Liver (tissue), 8 donors: ENCODE measurements at regions not wholly inside any gene's neighbourhood (a gene's known extent, or its start where the extent isn't known, plus 50 kb on each side); places are given as distances from the start of the nearest gene placed in this dataset.

Experiments
- DNase-seq: peaks from one replicate; pipeline ENCODE4 v3.0.0-alpha.2; 2017; ENCODE audit warnings: low spot score
- H3K27ac ChIP-seq, 2 donors: one replicate each; pipeline ENCODE4 v1.7.0; 2013; ENCODE audit warnings: inconsistent platforms in 2 of 2, low read length in 2 of 2, control low read depth in 1 of 2, low read depth in 1 of 2, mild to moderate bottlenecking in 1 of 2
- H3K27me3 ChIP-seq, 4 donors: one replicate each; pipeline versions ENCODE4 v1.6.1 to v1.7.0; 2013; ENCODE audit warnings: low read length in 3 of 4, inconsistent platforms in 1 of 4, mild to moderate bottlenecking in 1 of 4, moderate library complexity in 1 of 4; ENCODE audit not compliant: control insufficient read depth in 4 of 4, insufficient read depth in 4 of 4
- H3K36me3 ChIP-seq, 4 donors: one replicate each; pipeline versions ENCODE4 v1.6.1 to v1.7.0; 2013; ENCODE audit warnings: low read length in 3 of 4, mild to moderate bottlenecking in 3 of 4, low read depth in 1 of 4, moderate library complexity in 1 of 4; ENCODE audit not compliant: control insufficient read depth in 4 of 4, insufficient read depth in 3 of 4
- H3K4me1 ChIP-seq, 4 donors: one replicate each; pipeline versions ENCODE4 v1.6.1 to v1.7.0; 2013; ENCODE audit warnings: low read length in 3 of 4, mild to moderate bottlenecking in 3 of 4, moderate library complexity in 1 of 4; ENCODE audit not compliant: control insufficient read depth in 4 of 4, insufficient read depth in 4 of 4
- H3K4me3 ChIP-seq, 3 donors: one replicate each; pipeline versions ENCODE4 v1.6.1 to v1.7.0; 2013; ENCODE audit warnings: low read length in 3 of 3, control low read depth in 1 of 3, low read depth in 1 of 3, mild to moderate bottlenecking in 1 of 3
- H3K9ac ChIP-seq, 2 donors: one replicate each; pipeline ENCODE4 v1.7.0; 2013; ENCODE audit warnings: low read length in 2 of 2, mild to moderate bottlenecking in 2 of 2, moderate library complexity in 2 of 2, control low read depth in 1 of 2, low read depth in 1 of 2
- H3K9me3 ChIP-seq, 4 donors: one replicate each; pipeline versions ENCODE4 v1.6.1 to v1.7.0; 2013; ENCODE audit warnings: low read length in 3 of 4; ENCODE audit not compliant: control insufficient read depth in 4 of 4
- ATF3 ChIP-seq: IDR thresholded peaks from 2 replicates; pipeline ENCODE4 v1.6.1; 2016; ENCODE audit warnings: antibody characterized with exemption
- CTCF ChIP-seq: fragments of 150-350 bp; IDR thresholded peaks from 2 replicates; pipeline ENCODE4 v1.5.1; 2017; ENCODE audit warnings: improper control_type of control experiment, low read depth, low read length; ENCODE audit not compliant: missing input control
- EGR1 ChIP-seq, 2 donors: IDR thresholded peaks; 2 replicates each; pipeline ENCODE4 v1.6.1; 2016 to 2018; ENCODE audit warnings: antibody characterized with exemption in 2 of 2, low read depth in 2 of 2
- FOXA1 ChIP-seq: IDR thresholded peaks from 2 replicates; pipeline ENCODE4 v1.6.1; 2016; ENCODE audit warnings: antibody characterized with exemption
- FOXA2 ChIP-seq: IDR thresholded peaks from 2 replicates; pipeline ENCODE4 v1.6.1; 2016; ENCODE audit warnings: antibody characterized with exemption
- GABPA ChIP-seq, 2 donors: IDR thresholded peaks in 1 of 2; conservative IDR thresholded peaks in 1 of 2; 2 replicates each; pipeline ENCODE4 v1.6.1; 2016; ENCODE audit warnings: antibody characterized with exemption in 2 of 2, mild to moderate bottlenecking in 1 of 2, moderate library complexity in 1 of 2
- HNF4A ChIP-seq, 2 donors: conservative IDR thresholded peaks; 2 replicates each; pipeline ENCODE4 v1.6.1; 2016; ENCODE audit warnings: antibody characterized with exemption in 2 of 2, mild to moderate bottlenecking in 2 of 2
- HNF4G ChIP-seq: IDR thresholded peaks from 2 replicates; pipeline ENCODE4 v1.6.1; 2016; ENCODE audit warnings: antibody characterized with exemption
- JUND ChIP-seq, 2 donors: IDR thresholded peaks; 2 replicates each; pipeline ENCODE4 v1.6.1; 2016; ENCODE audit warnings: antibody characterized with exemption in 2 of 2
- NR2F2 ChIP-seq: IDR thresholded peaks from 2 replicates; pipeline ENCODE4 v1.6.1; 2016; ENCODE audit warnings: antibody characterized with exemption
- RAD21 ChIP-seq, 2 donors: IDR thresholded peaks; 2 replicates each; pipeline ENCODE4 v1.6.1; 2016; ENCODE audit warnings: antibody characterized with exemption in 2 of 2, mild to moderate bottlenecking in 2 of 2
- RXRA ChIP-seq, 2 donors: IDR thresholded peaks; 2 replicates each; pipeline ENCODE4 v1.6.1; 2017 to 2018; ENCODE audit warnings: antibody characterized with exemption in 2 of 2, mild to moderate bottlenecking in 1 of 2
- SP1 ChIP-seq: IDR thresholded peaks from 2 replicates; pipeline ENCODE4 v1.6.1; 2018; ENCODE audit warnings: antibody characterized with exemption, mild to moderate bottlenecking
- TAF1 ChIP-seq: conservative IDR thresholded peaks from 2 replicates; pipeline ENCODE4 v1.6.1; 2016; ENCODE audit warnings: antibody characterized with exemption, mild to moderate bottlenecking
- YY1 ChIP-seq: IDR thresholded peaks from 2 replicates; pipeline ENCODE4 v1.6.1; 2016; ENCODE audit warnings: antibody characterized with exemption, mild to moderate bottlenecking
- ZBTB33 ChIP-seq: IDR thresholded peaks from 2 replicates; pipeline ENCODE4 v1.6.1; 2016; ENCODE audit warnings: antibody characterized with exemption
- WGBS: extraction: QIAGEN DNeasy Blood & Tissue Kit; methylation state at CpG from one replicate; pipeline ENCODE4 v1.1.7; 2013; 5-methylcytosine and 5-hydroxymethylcytosine counted together
- TF ChIP-seq, protein P1 (sequence below): IDR thresholded peaks from 2 replicates; pipeline ENCODE4 v1.6.1; 2016; ENCODE audit warnings: antibody characterized with exemption
- donor health status: healthy.
- donor health status: healthy.
- donor health status: healthy.
- donor health status: healthy.
- donor health status: healthy.

DNA sequence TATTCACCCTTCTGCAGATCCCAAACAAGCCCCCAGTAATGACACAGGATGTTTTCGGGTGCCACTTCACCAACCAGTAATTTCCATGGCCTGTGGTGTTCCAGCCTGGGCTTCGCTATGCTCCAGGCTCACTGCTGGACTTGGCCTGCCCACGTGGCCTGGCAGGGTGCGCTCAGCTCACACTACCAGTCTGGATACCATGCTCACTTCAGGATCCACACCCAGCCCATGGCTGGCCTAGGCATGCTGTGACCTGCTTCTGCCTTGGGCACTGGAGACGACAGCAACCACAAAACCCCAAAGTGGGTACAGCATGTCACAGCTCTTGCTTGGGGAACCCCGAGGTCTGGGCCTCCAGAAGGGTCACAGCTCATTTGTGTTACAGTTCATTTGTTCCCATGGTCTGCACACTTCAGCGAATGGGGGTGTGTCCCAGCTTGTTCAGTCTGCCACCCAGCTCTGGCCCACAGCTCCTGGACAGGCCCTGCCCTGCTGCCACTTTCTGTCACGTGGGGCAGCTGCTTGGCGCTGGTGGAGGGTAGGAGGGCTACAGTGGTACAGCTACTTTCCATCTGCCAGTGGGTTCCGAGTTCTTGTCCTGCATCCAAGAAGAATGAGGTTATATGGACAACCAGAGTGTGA is 650.8 kb downstream of the MCTP2 start (continued):
- TF ChIP-seq EGR1 (IDR thresholded peaks at IDR 0.05; ENCODE audit: low read depth in 2 of 2): no peak
- no peak for TF ChIP-seq TAF1
- no peak for TF ChIP-seq RAD21 (IDR thresholded peaks at IDR 0.05)
- TF ChIP-seq HNF4G: no peak
- TF ChIP-seq, protein P1, sequence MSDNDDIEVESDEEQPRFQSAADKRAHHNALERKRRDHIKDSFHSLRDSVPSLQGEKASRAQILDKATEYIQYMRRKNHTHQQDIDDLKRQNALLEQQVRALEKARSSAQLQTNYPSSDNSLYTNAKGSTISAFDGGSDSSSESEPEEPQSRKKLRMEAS: no peak
- TF ChIP-seq HNF4A (conservative IDR thresholded peaks at IDR 0.05): no peak
- TF ChIP-seq YY1: no peak
- TF ChIP-seq JUND (IDR thresholded peaks at IDR 0.05): no peak
- TF ChIP-seq RXRA (IDR thresholded peaks at IDR 0.05): no peak
- TF ChIP-seq SP1: no peak
- no peak for TF ChIP-seq NR2F2

DNA sequence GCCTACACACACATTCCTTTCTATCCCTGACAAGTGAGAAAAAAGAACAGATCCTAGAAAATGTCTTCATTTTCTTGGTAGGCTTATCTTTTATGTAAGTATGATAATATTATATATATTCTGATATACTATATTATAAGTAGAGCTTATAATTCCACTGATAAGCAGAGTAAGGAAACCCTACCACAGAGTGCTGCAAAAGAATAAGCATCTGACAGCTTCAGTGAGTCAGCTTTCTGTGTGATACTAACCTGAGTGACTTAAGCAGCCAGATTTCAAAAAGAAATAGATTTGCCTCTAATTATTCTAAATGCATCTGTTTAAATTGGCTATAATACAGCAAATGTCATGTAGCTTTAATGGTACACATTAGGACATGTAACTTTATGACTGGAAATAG is 656.0 kb downstream of the MCTP2 start:
- TF ChIP-seq RXRA (IDR thresholded peaks at IDR 0.05) (no peak), ATF3 (no peak), EGR1 (IDR thresholded peaks at IDR 0.05; ENCODE audit: low read depth in 2 of 2) (no peak), GABPA (IDR thresholded peaks at IDR 0.05 in 1 of 2, conservative IDR thresholded peaks at IDR 0.05 in 1 of 2) (no peak), NR2F2 (no peak), HNF4G (no peak), SP1 (no peak), JUND (IDR thresholded peaks at IDR 0.05) (no peak), FOXA2 (no peak), ZBTB33 (no peak), FOXA1 (no peak), CTCF (no peak)
- Histone ChIP-seq H3K9me3 (peaks cover 0 to 6% (median 2%) of the 10 kb centered on the region in 4 donors), H3K27me3 (no peaks in the 10 kb centered on the region), H3K9ac (no peak overlapping the region), H3K4me3 (no peak overlapping the region), H3K36me3 (no peaks in the 10 kb centered on the region), H3K27ac (no peak overlapping the region), H3K4me1 (no peaks in the 10 kb centered on the region)
- no peak for DNase-seq

GRCh38 chr15:94889153-94889552 is 657.8 kb downstream of the MCTP2 start:
- Histone ChIP-seq H3K27me3 (no peaks in the 10 kb centered on the region), H3K9me3 (peaks cover 0 to 4% (median under 1%) of the 10 kb centered on the region in 4 donors), H3K27ac (no peak overlapping the region), H3K36me3 (no peaks in the 10 kb centered on the region), H3K4me1 (no peaks in the 10 kb centered on the region), H3K9ac (no peak overlapping the region), H3K4me3 (no peak overlapping the region)
- WGBS: 94% methylated on average over 5 of the region's 5 CpGs
- DNase-seq: no peak
- TF ChIP-seq FOXA1 (no peak), FOXA2 (no peak), NR2F2 (no peak), GABPA (IDR thresholded peaks at IDR 0.05 in 1 of 2, conservative IDR thresholded peaks at IDR 0.05 in 1 of 2) (no peak), CTCF (no peak), RXRA (IDR thresholded peaks at IDR 0.05) (no peak), RAD21 (IDR thresholded peaks at IDR 0.05) (no peak), JUND (IDR thresholded peaks at IDR 0.05) (no peak), ZBTB33 (no peak), TAF1 (no peak)
